Hepatocyte (in vitro differentiated cells): ENCODE measurements at regions not wholly inside any gene's neighbourhood (a gene's known extent, or its start where the extent isn't known, plus 50 kb on each side); places are given as distances from the start of the nearest gene placed in this dataset.

ENCODE experiments used
- DNase-seq: peaks from one replicate; pipeline ENCODE4 v3.0.0-alpha.2; 2016; ENCODE audit warnings: low spot score
- H2AFZ ChIP-seq: fragments of 200-600 bp; sonication (generic); 2 replicates; pipeline ENCODE4 v1.6.0; 2016; ENCODE audit warnings: antibody characterized with exemption, mild to moderate bottlenecking
- H3K27ac ChIP-seq: fragments of 200-600 bp; sonication (generic); 2 replicates; pipeline ENCODE4 v1.5.1; 2016; ENCODE audit warnings: mild to moderate bottlenecking
- H3K27me3 ChIP-seq: fragments of 200-600 bp; sonication (generic); 2 replicates; pipeline ENCODE4 v1.6.1; 2016
- H3K36me3 ChIP-seq: fragments of 200-600 bp; sonication (generic); replicated peaks from 2 replicates; pipeline ENCODE4 v1.5.1; 2016; ENCODE audit warnings: low read depth; ENCODE audit not compliant: insufficient read depth
- H3K4me1 ChIP-seq: fragments of 200-600 bp; sonication (generic); 2 replicates; pipeline ENCODE4 v1.5.1; 2016; ENCODE audit warnings: mild to moderate bottlenecking, moderate library complexity; ENCODE audit not compliant: insufficient read depth
- H3K4me2 ChIP-seq: fragments of 200-600 bp; sonication (generic); 2 replicates; pipeline ENCODE4 v1.6.0; 2016
- H3K4me3 ChIP-seq: fragments of 200-600 bp; sonication (generic); 2 replicates; pipeline ENCODE4 v1.5.1; 2016; ENCODE audit warnings: mild to moderate bottlenecking
- H3K79me2 ChIP-seq: fragments of 200-600 bp; sonication (generic); 2 replicates; pipeline ENCODE4 v1.6.0; 2017; ENCODE audit warnings: mild to moderate bottlenecking
- H3K9me2 ChIP-seq: fragments of 200-600 bp; sonication (generic); replicated peaks from 2 replicates; pipeline ENCODE4 v1.6.0; 2017; ENCODE audit warnings: mild to moderate bottlenecking; ENCODE audit not compliant: insufficient read depth
- H3K9me3 ChIP-seq: fragments of 200-600 bp; sonication (generic); 2 replicates; pipeline ENCODE4 v1.5.1; 2016; ENCODE audit warnings: low read depth, mild to moderate bottlenecking
- H4K20me1 ChIP-seq: fragments of 200-600 bp; sonication (generic); 2 replicates; pipeline ENCODE4 v1.6.0; 2016; ENCODE audit warnings: mild to moderate bottlenecking; ENCODE audit not compliant: insufficient read depth, poor library complexity, severe bottlenecking
- CTCF ChIP-seq: fragments of 200-600 bp; sonication (generic); IDR thresholded peaks from 2 replicates; pipeline ENCODE4 v1.5.1; 2016; ENCODE audit warnings: antibody characterized with exemption, mild to moderate bottlenecking; ENCODE audit not compliant: poor library complexity
- EZH2 ChIP-seq: fragments of 200-600 bp; sonication (generic); IDR thresholded peaks from 2 replicates; pipeline ENCODE4 v1.6.1; 2016; ENCODE audit warnings: antibody characterized with exemption, mild to moderate bottlenecking, borderline replicate concordance
- EZH2phosphoT487 ChIP-seq: fragments of 200-600 bp; sonication (generic); IDR thresholded peaks from one replicate; pipeline ENCODE4 v1.6.1; 2018; ENCODE audit warnings: antibody characterized with exemption, mild to moderate bottlenecking, low read depth, moderate library complexity; ENCODE audit not compliant: unreplicated experiment, severe bottlenecking
- WGBS: methylation state at CpG from one replicate; pipeline ENCODE4 v1.1.6; 2016; ENCODE audit warnings: low lambda C conversion rate; ENCODE audit errors: missing lambda C conversion rate; 5-methylcytosine and 5-hydroxymethylcytosine counted together

- Histone ChIP-seq H3K4me1 (peaks cover 5% of the 10 kb centered on the region), H3K27ac (peak overlapping the region; percentile 89), H3K4me2 (no peak overlapping the region), H3K9me3 (no peaks in the 10 kb centered on the region), H3K27me3 (no peaks in the 10 kb centered on the region), H3K36me3 (no peaks in the 10 kb centered on the region), H3K79me2 (no peaks in the 10 kb centered on the region), H4K20me1 (no peaks in the 10 kb centered on the region), H3K4me3 (no peak overlapping the region), H3K9me2 (no peaks in the 10 kb centered on the region), H2AFZ (no peak overlapping the region)
- 80% methylated on average over 7 of the region's 7 CpGs for WGBS
- no peak for TF ChIP-seq EZH2
- TF ChIP-seq CTCF, result no peak
- no peak for TF ChIP-seq EZH2phosphoT487
- peak; percentile 37 for DNase-seq
Measured at GRCh38 chr14:71725922-71726579, 206.2 kb upstream of the RGS6 start.

- no peaks in the 10 kb centered on the region for H3K36me3 ChIP-seq
- TF ChIP-seq CTCF (no peak), EZH2 (no peak), EZH2phosphoT487 (no peak)
Measured at GRCh38 chr14:71726580-71727021, 205.6 kb upstream of the RGS6 start.

GRCh38 chr14:71728386-71728785, 203.8 kb upstream of the RGS6 start:
- Histone ChIP-seq H3K27me3 (no peaks in the 10 kb centered on the region), H4K20me1 (no peaks in the 10 kb centered on the region)

More at GRCh38 chr14:71726580-71727021, 205.6 kb upstream of the RGS6 start:
- Histone ChIP-seq H3K9me2 (no peaks in the 10 kb centered on the region), H3K4me2 (no peak overlapping the region), H3K27ac (peak overlapping the region; percentile 89), H3K27me3 (no peaks in the 10 kb centered on the region), H3K4me3 (no peak overlapping the region), H3K4me1 (peaks cover 5% of the 10 kb centered on the region), H4K20me1 (no peaks in the 10 kb centered on the region), H2AFZ (no peak overlapping the region), H3K79me2 (no peaks in the 10 kb centered on the region), H3K9me3 (no peaks in the 10 kb centered on the region)
- WGBS, result 82% methylated on average over 3 of the region's 3 CpGs
- peak; percentile 25 for DNase-seq

More at GRCh38 chr14:71728386-71728785, 203.8 kb upstream of the RGS6 start:
- no peaks in the 10 kb centered on the region for H3K9me3 ChIP-seq
- no peak overlapping the region for H3K27ac ChIP-seq
- WGBS, result 99% methylated on average over 3 of the region's 3 CpGs
- H3K4me1 ChIP-seq, result peaks cover 5% of the 10 kb centered on the region
- H3K4me3 ChIP-seq, result no peak overlapping the region
- H3K4me2 ChIP-seq, result no peak overlapping the region
- H2AFZ ChIP-seq, result no peak overlapping the region
- H3K79me2 ChIP-seq, result no peaks in the 10 kb centered on the region
- TF ChIP-seq EZH2, result no peak
- no peak for TF ChIP-seq EZH2phosphoT487
- TF ChIP-seq CTCF, result no peak
- no peak for DNase-seq
- H3K36me3 ChIP-seq, result no peaks in the 10 kb centered on the region
- no peaks in the 10 kb centered on the region for H3K9me2 ChIP-seq
